H1 (cell line): ENCODE measurements at regions not wholly inside any gene's neighbourhood (a gene's known extent, or its start where the extent isn't known, plus 50 kb on each side); places are given as distances from the start of the nearest gene placed in this dataset.

Experiments used
- CTCF ChIA-PET: fragments of 300-600 bp; sonication (Branson Sonifier 250); formaldehyde crosslinking; loops from one replicate; lab custom pipeline; 2021; ENCODE audit not compliant: partially characterized antibody; lab: Charles Lee
- POLR2A ChIA-PET: fragments of 300-600 bp; sonication (Branson Sonifier 250); formaldehyde crosslinking; loops from one replicate; lab custom pipeline; 2021; ENCODE audit warnings: inconsistent platforms; ENCODE audit not compliant: partially characterized antibody; lab: Charles Lee
- DNase-seq, 2 experiments: peaks; one replicate each; pipeline versions ENCODE4 v3.0.0 to v3.0.0-alpha.2; 2010 to 2022; ENCODE audit warnings: low spot score in 2 of 2, low read depth in 1 of 2, mixed read lengths in 1 of 2
- FAIRE-seq: peaks from 2 replicates; lab custom pipeline; 2011; peaks lifted over from hg19 to GRCh38; lab: Jason Lieb, UNC
- H2AFZ ChIP-seq: 2 replicates; pipeline ENCODE4 v1.8.1; 2012; ENCODE audit warnings: low read length, inconsistent platforms
- H2AK5ac ChIP-seq: 2 replicates; pipeline ENCODE4 v1.6.1; 2013; ENCODE audit warnings: low read depth, low read length
- H2BK120ac ChIP-seq: replicated peaks from 2 replicates; pipeline ENCODE3; 2013; ENCODE audit warnings: low read depth, low read length, inconsistent platforms
- H2BK12ac ChIP-seq: 2 replicates; pipeline ENCODE4 v1.6.1; 2013; ENCODE audit warnings: low read depth, low read length
- H2BK15ac ChIP-seq: 2 replicates; pipeline ENCODE4 v1.6.1; 2013; ENCODE audit warnings: low read length
- H2BK20ac ChIP-seq: 2 replicates; pipeline ENCODE4 v1.6.1; 2013; ENCODE audit warnings: low read length
- H2BK5ac ChIP-seq: 2 replicates; pipeline ENCODE4 v1.6.1; 2013; ENCODE audit warnings: low read depth, low read length
- H3K14ac ChIP-seq: 2 replicates; pipeline ENCODE4 v1.6.1; 2013; ENCODE audit warnings: inconsistent platforms; ENCODE audit not compliant: insufficient read length
- H3K18ac ChIP-seq: 2 replicates; pipeline ENCODE4 v1.6.1; 2013; ENCODE audit warnings: low read length; ENCODE audit errors: extremely low read depth
- H3K23ac ChIP-seq: 2 replicates; pipeline ENCODE4 v1.6.1; 2013; ENCODE audit warnings: inconsistent platforms; ENCODE audit not compliant: insufficient read length
- H3K23me2 ChIP-seq: 2 replicates; pipeline ENCODE4 v1.6.1; 2013; ENCODE audit warnings: low read depth, low read length
- H3K27ac ChIP-seq: 2 replicates; pipeline ENCODE4 v1.6.1; 2011; ENCODE audit warnings: low read depth, low read length, inconsistent platforms
- H3K27me3 ChIP-seq, 4 experiments: replicated peaks in 1 of 4; 1 replicate in 1 of 4; 2 replicates in 3 of 4; pipeline versions ENCODE4 v1.6.1 to v1.8.1; 2011 to 2013; ENCODE audit warnings: low read length in 3 of 4, mild to moderate bottlenecking in 3 of 4, inconsistent platforms in 2 of 4, mixed read lengths in 2 of 4, moderate library complexity in 1 of 4; ENCODE audit not compliant: control insufficient read depth in 3 of 4, insufficient read depth in 3 of 4; ENCODE audit errors: extremely low read depth in 1 of 4
- H3K36me3 ChIP-seq, 4 experiments: 2 replicates each; pipeline versions ENCODE4 v1.6.1 to v1.8.1; 2011 to 2013; ENCODE audit warnings: mild to moderate bottlenecking in 4 of 4, low read length in 3 of 4, moderate library complexity in 2 of 4, control low read depth in 1 of 4, inconsistent platforms in 1 of 4; ENCODE audit not compliant: insufficient read depth in 4 of 4, control insufficient read depth in 2 of 4
- H3K4ac ChIP-seq: replicated peaks from 2 replicates; pipeline ENCODE3; 2013; ENCODE audit warnings: low read length, low read depth, mixed read lengths, inconsistent platforms; ENCODE audit not compliant: insufficient read length
- H3K4me1 ChIP-seq, 4 experiments: replicated peaks in 1 of 4; 1 replicate in 1 of 4; 2 replicates in 3 of 4; pipeline versions ENCODE4 v1.6.1 to v1.8.1; 2011 to 2013; ENCODE audit warnings: low read length in 3 of 4, inconsistent platforms in 2 of 4, mixed read lengths in 1 of 4; ENCODE audit not compliant: insufficient read depth in 4 of 4, control insufficient read depth in 3 of 4
- H3K4me2 ChIP-seq, 2 experiments: 2 replicates each; pipeline versions ENCODE4 v1.6.1 to v1.8.1; 2011 to 2013; ENCODE audit warnings: low read depth in 2 of 2, low read length in 2 of 2, control low read depth in 1 of 2, inconsistent platforms in 1 of 2, mild to moderate bottlenecking in 1 of 2; ENCODE audit not compliant: insufficient read depth in 1 of 2
- H3K4me3 ChIP-seq, 4 experiments: fragments of 200-600, 300-600 bp in 1 of 4; sonication (generic), shearing (Covaris generic), sonication (Bioruptor Twin) in 1 of 4; 2 replicates each; pipeline versions ENCODE4 v1.5.1 to v1.8.1; 2011 to 2016; ENCODE audit warnings: low read length in 4 of 4, low read depth in 3 of 4, control low read depth in 2 of 4, inconsistent platforms in 2 of 4, mild to moderate bottlenecking in 2 of 4, mixed read lengths in 1 of 4, moderate library complexity in 1 of 4; ENCODE audit not compliant: insufficient read depth in 2 of 4; ENCODE audit errors: extremely low read depth in 1 of 4
- H3K56ac ChIP-seq: replicated peaks from 2 replicates; pipeline ENCODE3; 2013; ENCODE audit warnings: low read depth, mild to moderate bottlenecking, mixed read lengths, low read length, inconsistent platforms; ENCODE audit not compliant: insufficient read length
- H3K79me1 ChIP-seq: 2 replicates; pipeline ENCODE4 v1.6.1; 2013; ENCODE audit warnings: low read depth, low read length, control low read depth
- H3K79me2 ChIP-seq, 2 experiments: 2 replicates each; pipeline versions ENCODE4 v1.6.1 to v1.8.1; 2012 to 2013; ENCODE audit warnings: low read length in 2 of 2, mild to moderate bottlenecking in 2 of 2, inconsistent platforms in 1 of 2; ENCODE audit not compliant: insufficient read depth in 2 of 2, control insufficient read depth in 1 of 2
- H3K9ac ChIP-seq, 4 experiments: replicated peaks in 1 of 4; 1 replicate in 1 of 4; 2 replicates in 3 of 4; pipeline versions ENCODE4 v1.6.1 to v1.8.1; 2011 to 2013; ENCODE audit warnings: low read depth in 3 of 4, low read length in 3 of 4, control low read depth in 2 of 4, mild to moderate bottlenecking in 2 of 4, moderate library complexity in 2 of 4, inconsistent platforms in 1 of 4; ENCODE audit errors: extremely low read depth in 1 of 4
- H3K9me3 ChIP-seq, 2 experiments: 2 replicates each; pipeline versions ENCODE4 v1.6.1 to v1.8.1; 2012 to 2013; ENCODE audit warnings: mild to moderate bottlenecking in 2 of 2, moderate library complexity in 2 of 2, control low read depth in 1 of 2, inconsistent platforms in 1 of 2, low read depth in 1 of 2, low read length in 1 of 2, mixed read lengths in 1 of 2; ENCODE audit not compliant: insufficient read depth in 2 of 2
- H4K20me1 ChIP-seq, 2 experiments: replicated peaks in 1 of 2; 2 replicates each; pipeline versions ENCODE3 to v1.8.1; 2011 to 2013; ENCODE audit warnings: inconsistent platforms in 2 of 2, low read length in 2 of 2, mild to moderate bottlenecking in 1 of 2; ENCODE audit not compliant: insufficient read depth in 2 of 2, control insufficient read depth in 1 of 2
- H4K5ac ChIP-seq: 2 replicates; pipeline ENCODE4 v1.6.1; 2013; ENCODE audit warnings: low read length, low read depth, mixed read lengths, inconsistent platforms; ENCODE audit not compliant: insufficient read length
- H4K8ac ChIP-seq: 2 replicates; pipeline ENCODE4 v1.8.0; 2013; ENCODE audit warnings: mild to moderate bottlenecking, moderate library complexity, low read length, inconsistent platforms; ENCODE audit not compliant: insufficient read depth; ENCODE audit errors: extremely low read depth
- H4K91ac ChIP-seq: replicated peaks from 2 replicates; pipeline ENCODE3; 2013; ENCODE audit warnings: low read length, mixed read lengths, inconsistent platforms; ENCODE audit not compliant: insufficient read length
- BCL11A ChIP-seq, 2 experiments: IDR thresholded peaks; one replicate each; pipeline ENCODE4 v1.6.1; 2011; ENCODE audit warnings: low read depth in 2 of 2, low read length in 2 of 2, mild to moderate bottlenecking in 2 of 2
- CREB1 ChIP-seq: IDR thresholded peaks from 2 replicates; pipeline ENCODE4 v1.6.1; 2012; ENCODE audit warnings: inconsistent platforms
- CTBP2 ChIP-seq: IDR thresholded peaks from 2 replicates; pipeline ENCODE4 v1.7.0; 2011; ENCODE audit warnings: borderline replicate concordance, mild to moderate bottlenecking, moderate library complexity, mixed read lengths, low read length; ENCODE audit not compliant: insufficient read depth, insufficient read length
- EGR1 ChIP-seq: IDR thresholded peaks from 2 replicates; pipeline ENCODE4 v1.6.1; 2011; ENCODE audit warnings: low read depth, low read length, borderline replicate concordance
- GTF2F1 ChIP-seq: IDR thresholded peaks from 2 replicates; pipeline ENCODE4 v1.6.1; 2012; ENCODE audit warnings: low read depth, low read length, improper control_type of control experiment, borderline replicate concordance
- KDM4A ChIP-seq: IDR thresholded peaks from one replicate; pipeline ENCODE4 v1.7.1; 2012; ENCODE audit warnings: low read depth, mild to moderate bottlenecking, moderate library complexity, low read length, inconsistent platforms; ENCODE audit not compliant: severe bottlenecking
- NANOG ChIP-seq: IDR thresholded peaks from 2 replicates; pipeline ENCODE4 v1.6.1; 2011; ENCODE audit warnings: low read length, low read depth, mild to moderate bottlenecking, inconsistent platforms; ENCODE audit not compliant: insufficient read depth, poor library complexity, severe bottlenecking
- PHF8 ChIP-seq: fragments of 200-600 bp; sonication (generic); conservative IDR thresholded peaks from 2 replicates; pipeline ENCODE4 v1.7.1; 2012; ENCODE audit warnings: low read depth, mild to moderate bottlenecking, inconsistent platforms, low read length, moderate library complexity
- RFX5 ChIP-seq: IDR thresholded peaks from 2 replicates; pipeline ENCODE4 v1.6.1; 2011; ENCODE audit warnings: low read depth, low read length, improper control_type of control experiment, borderline replicate concordance
- RXRA ChIP-seq: IDR thresholded peaks from 2 replicates; pipeline ENCODE4 v1.6.1; 2011; ENCODE audit warnings: low read depth, mild to moderate bottlenecking, low read length, moderate library complexity; ENCODE audit not compliant: insufficient read depth
- SIN3A ChIP-seq, 2 experiments: IDR thresholded peaks in 1 of 2; conservative IDR thresholded peaks in 1 of 2; 2 replicates each; pipeline ENCODE4 v1.6.1; 2011 to 2012; ENCODE audit warnings: low read length in 2 of 2, improper control_type of control experiment in 1 of 2, low read depth in 1 of 2, mild to moderate bottlenecking in 1 of 2
- SIRT6 ChIP-seq: IDR thresholded peaks from one replicate; pipeline ENCODE4 v1.7.1; 2012; ENCODE audit warnings: low read length, inconsistent platforms
- SP2 ChIP-seq: IDR thresholded peaks from 2 replicates; pipeline ENCODE4 v1.6.1; 2012; ENCODE audit warnings: mild to moderate bottlenecking, low read length, inconsistent platforms
- TAF7 ChIP-seq: optimal IDR thresholded peaks from 2 replicates; pipeline ENCODE3; 2011; ENCODE audit warnings: low read depth, mild to moderate bottlenecking, inconsistent platforms, low read length, moderate library complexity, borderline replicate concordance
- WGBS, 2 experiments: shearing (Covaris generic) in 1 of 2; methylation state at CpG; one replicate each; pipeline versions ENCODE4 v1.1.6 to v1.1.7; 2013 to 2015; ENCODE audit warnings: low lambda C conversion rate in 2 of 2, mixed read lengths in 2 of 2, inconsistent platforms in 1 of 2, low coverage in 1 of 2, missing lambda C conversion rate in 1 of 2; ENCODE audit not compliant: insufficient replicate concordance in 2 of 2, insufficient coverage in 1 of 2, insufficient read length in 1 of 2; ENCODE audit errors: extremely low coverage in 1 of 2, missing lambda C conversion rate in 1 of 2; 5-methylcytosine and 5-hydroxymethylcytosine counted together

DNA sequence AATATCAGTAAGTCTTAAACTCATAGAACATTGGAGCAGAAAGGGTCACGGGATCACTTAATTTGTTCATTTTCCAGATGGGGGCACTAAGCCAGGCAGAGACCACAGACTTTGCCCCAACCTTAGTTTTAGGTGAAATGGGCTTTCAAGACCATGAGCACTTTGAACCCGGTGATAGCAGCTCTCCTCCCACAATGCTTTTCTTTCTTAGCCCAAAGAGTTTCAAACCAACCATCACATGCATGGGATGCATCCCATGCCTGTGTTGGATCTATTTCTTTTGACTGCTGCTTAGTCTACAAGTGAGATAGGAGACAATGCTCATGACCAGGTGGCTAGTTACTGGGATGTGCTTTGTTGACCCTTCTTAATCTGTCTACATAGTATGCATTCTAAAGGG is 240.6 kb downstream of the NUF2 start:
- ChIA-PET POLR2A (no interaction called here), CTCF (interaction anchor here (0.6 to 1.6 kb wide), 10 partner anchors 17 to 1110 kb away, joined by 3 to 4 read pairs (median 3); no protein-coding TSS in a partner anchor)
- no peak overlapping the region for H4K8ac ChIP-seq
- no peak overlapping the region for H4K5ac ChIP-seq
- H2BK120ac ChIP-seq, result peak overlapping the region; percentile 21
- no peak overlapping the region for H3K23ac ChIP-seq
- peak overlapping the region; percentile 23; the same call in 1 of the 2 replicates for H2BK12ac ChIP-seq
- H4K20me1 ChIP-seq, result no peaks in the 10 kb centered on the region
- DNase-seq (peak in 1 of 2 experiments; percentile 51), FAIRE-seq (no peak)
- H3K79me1 ChIP-seq, result no peaks in the 10 kb centered on the region
- H4K91ac ChIP-seq, result peak overlapping the region; percentile 12
- H3K4me3 ChIP-seq, result no peak overlapping the region
- no peaks in the 10 kb centered on the region for H3K23me2 ChIP-seq
- no peak overlapping the region for H3K14ac ChIP-seq
- H3K56ac ChIP-seq, result no peak overlapping the region
- peaks cover 0 to 10% (median 3%) of the 10 kb centered on the region in 4 experiments; a peak in 4 of 7 replicates for H3K27me3 ChIP-seq
- peaks cover 0 to 28% (median 7%) of the 10 kb centered on the region in 4 experiments; a peak in 3 of 7 replicates for H3K4me1 ChIP-seq
- H2BK20ac ChIP-seq, result peak overlapping the region; percentile 77
- H2BK5ac ChIP-seq, result peak overlapping the region; percentile 88; the same call in 1 of the 2 replicates
- no peak overlapping the region for H3K27ac ChIP-seq
- no peaks in the 10 kb centered on the region for H3K9me3 ChIP-seq
- H2BK15ac ChIP-seq, result no peak overlapping the region
- no peak overlapping the region for H3K9ac ChIP-seq
- H3K4ac ChIP-seq, result peak overlapping the region; percentile 0
- WGBS, 2 experiments, result 54% methylated on average over 2 of the region's 2 CpGs; no CpG with 5 or more reads in 1 of the 2 experiments
- no peaks in the 10 kb centered on the region for H3K36me3 ChIP-seq
- peak overlapping the region; percentile 9; the same call in 1 of the 2 replicates for H3K18ac ChIP-seq
- no peak overlapping the region; the same call in 1 of the 2 replicates for H2AK5ac ChIP-seq
- H3K79me2 ChIP-seq, result no peaks in the 10 kb centered on the region
- no peak overlapping the region; a peak in 2 of 4 replicates for H3K4me2 ChIP-seq
- no peak overlapping the region for H2AFZ ChIP-seq
- TF ChIP-seq RXRA, result no peak
- TF ChIP-seq SIN3A (conservative IDR thresholded peaks at IDR 0.05 in 1 of 2, IDR thresholded peaks at IDR 0.05 in 1 of 2; ENCODE audit: low read depth in 1 of 2, low read length in 2 of 2), result no peak
- no peak for TF ChIP-seq KDM4A
- no peak for TF ChIP-seq GTF2F1
- no peak for TF ChIP-seq CTBP2
- TF ChIP-seq NANOG, result no peak
- TF ChIP-seq RFX5, result no peak
- no peak for TF ChIP-seq CREB1
- TF ChIP-seq TAF7, result no peak
- no peak for TF ChIP-seq BCL11A (IDR thresholded peaks at IDR 0.05; ENCODE audit: low read depth in 2 of 2, low read length in 2 of 2)
- TF ChIP-seq EGR1, result no peak
- no peak for TF ChIP-seq SIRT6
- TF ChIP-seq PHF8, result no peak
- TF ChIP-seq SP2, result no peak
